Thyroid gland (tissue), 4 donors: ENCODE measurements at regions not wholly inside any gene's neighbourhood (a gene's known extent, or its start where the extent isn't known, plus 50 kb on each side); places are given as distances from the start of the nearest gene placed in this dataset.

ENCODE experiments used
- POLR2A ChIP-seq, 2 donors: fragments of 450-650 bp; IDR thresholded peaks; one replicate each; pipeline ENCODE4 v1.6.1; 2017; ENCODE audit warnings: antibody characterized with exemption in 2 of 2, mild to moderate bottlenecking in 2 of 2, moderate library complexity in 1 of 2
- TF ChIP-seq, protein P1 (sequence below), 6 experiments: fragments of 200-600 bp in 3 of 6; fragments of 450-650 bp in 3 of 6; sonication (generic) in 3 of 6; IDR thresholded peaks; one replicate each; pipeline ENCODE4 v1.5.1; 2016 to 2019; ENCODE audit warnings: antibody characterized with exemption in 6 of 6, mild to moderate bottlenecking in 2 of 6, inconsistent platforms in 1 of 6, moderate library complexity in 1 of 6

DNA sequence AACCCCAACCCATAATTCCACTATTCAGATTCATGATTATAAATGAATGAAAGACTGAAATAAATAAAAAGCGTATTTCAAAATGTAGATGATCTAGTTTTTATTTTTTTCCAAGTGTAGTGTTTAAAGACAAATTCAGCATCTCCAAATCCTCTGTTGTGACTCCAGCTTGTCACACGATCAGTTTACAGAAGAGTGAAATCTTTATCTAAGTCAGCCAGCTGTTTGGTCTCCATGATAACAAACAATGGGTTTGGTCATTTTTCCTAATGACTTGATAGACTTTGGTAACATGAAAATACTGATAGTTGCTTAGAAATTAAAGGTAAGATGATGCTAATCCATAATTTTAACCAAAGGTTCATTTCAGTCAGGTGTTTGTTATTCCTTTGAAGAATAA lies 114.5 kb upstream of the RASSF8 start:
- TF ChIP-seq, protein P1, sequence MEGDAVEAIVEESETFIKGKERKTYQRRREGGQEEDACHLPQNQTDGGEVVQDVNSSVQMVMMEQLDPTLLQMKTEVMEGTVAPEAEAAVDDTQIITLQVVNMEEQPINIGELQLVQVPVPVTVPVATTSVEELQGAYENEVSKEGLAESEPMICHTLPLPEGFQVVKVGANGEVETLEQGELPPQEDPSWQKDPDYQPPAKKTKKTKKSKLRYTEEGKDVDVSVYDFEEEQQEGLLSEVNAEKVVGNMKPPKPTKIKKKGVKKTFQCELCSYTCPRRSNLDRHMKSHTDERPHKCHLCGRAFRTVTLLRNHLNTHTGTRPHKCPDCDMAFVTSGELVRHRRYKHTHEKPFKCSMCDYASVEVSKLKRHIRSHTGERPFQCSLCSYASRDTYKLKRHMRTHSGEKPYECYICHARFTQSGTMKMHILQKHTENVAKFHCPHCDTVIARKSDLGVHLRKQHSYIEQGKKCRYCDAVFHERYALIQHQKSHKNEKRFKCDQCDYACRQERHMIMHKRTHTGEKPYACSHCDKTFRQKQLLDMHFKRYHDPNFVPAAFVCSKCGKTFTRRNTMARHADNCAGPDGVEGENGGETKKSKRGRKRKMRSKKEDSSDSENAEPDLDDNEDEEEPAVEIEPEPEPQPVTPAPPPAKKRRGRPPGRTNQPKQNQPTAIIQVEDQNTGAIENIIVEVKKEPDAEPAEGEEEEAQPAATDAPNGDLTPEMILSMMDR (IDR thresholded peaks at IDR 0.05), result no peak
- TF ChIP-seq POLR2A (IDR thresholded peaks at IDR 0.05), result no peak
